Gastroesophageal sphincter (tissue), 4 donors: ENCODE measurements at regions not wholly inside any gene's neighbourhood (a gene's known extent, or its start where the extent isn't known, plus 50 kb on each side); places are given as distances from the start of the nearest gene placed in this dataset.

Experiments used
- ATAC-seq: fragments of 150-250 bp; one replicate; pipeline ENCODE4 v1.9.1; 2016; ENCODE audit warnings: mild to moderate bottlenecking, moderate library complexity
- H3K27ac ChIP-seq, 4 donors: fragments of 200-600 bp; sonication (generic) in 3 of 4; 1 replicate in 3 of 4; 2 replicates in 1 of 4; pipeline ENCODE4 v1.5.1; 2016 to 2019
- H3K27me3 ChIP-seq: fragments of 200-600 bp; sonication (generic); one replicate; pipeline ENCODE4 v1.5.1; 2019
- H3K36me3 ChIP-seq, 2 donors: fragments of 200-600 bp; sonication (generic); one replicate each; pipeline ENCODE4 v1.5.1; 2019; ENCODE audit warnings: control low read depth in 1 of 2
- H3K4me1 ChIP-seq, 3 donors: fragments of 200-600 bp; sonication (generic); 1 replicate in 2 of 3; 2 replicates in 1 of 3; pipeline ENCODE4 v1.5.1; 2016 to 2019; ENCODE audit warnings: control low read depth in 2 of 3
- H3K4me3 ChIP-seq, 2 donors: fragments of 200-600 bp; sonication (generic); one replicate each; pipeline ENCODE4 v1.5.1; 2019; ENCODE audit warnings: mild to moderate bottlenecking in 1 of 2, moderate library complexity in 1 of 2
- H3K9me3 ChIP-seq, 3 donors: fragments of 200-600 bp; sonication (generic); one replicate each; pipeline ENCODE4 v1.5.1; 2017 to 2019; ENCODE audit warnings: control low read depth in 2 of 3
- CTCF ChIP-seq, 4 experiments: fragments of 200-600 bp in 2 of 4; fragments of 450-650 bp in 2 of 4; sonication (generic) in 1 of 4; IDR thresholded peaks; one replicate each; pipeline ENCODE4 v1.5.1; 2017 to 2019; ENCODE audit warnings: antibody characterized with exemption in 4 of 4, mild to moderate bottlenecking in 2 of 4, moderate library complexity in 2 of 4
- EP300 ChIP-seq: sonication (generic); formaldehyde crosslinking; IDR thresholded peaks from one replicate; pipeline ENCODE4 v1.6.1; 2017; ENCODE audit warnings: antibody characterized with exemption, mild to moderate bottlenecking
- POLR2A ChIP-seq, 2 donors: fragments of 450-650 bp; IDR thresholded peaks; one replicate each; pipeline ENCODE4 v1.6.1; 2017; ENCODE audit warnings: antibody characterized with exemption in 2 of 2, mild to moderate bottlenecking in 2 of 2, moderate library complexity in 1 of 2
- POLR2AphosphoS5 ChIP-seq: sonication (generic); formaldehyde crosslinking; IDR thresholded peaks from one replicate; pipeline ENCODE4 v1.6.1; 2017; ENCODE audit warnings: antibody characterized with exemption
- WGBS, 2 donors: methylation state at CpG; one replicate each; pipeline ENCODE4 v1.1.5; 2018; ENCODE audit warnings: low coverage in 1 of 2; 5-methylcytosine and 5-hydroxymethylcytosine counted together

- no peak for ATAC-seq
- 41 to 61% methylated on average over 3 of the region's 3 CpGs for WGBS, 2 donors
- no peak for TF ChIP-seq EP300
- no peak for TF ChIP-seq CTCF (IDR thresholded peaks at IDR 0.05)
- no peak for TF ChIP-seq POLR2AphosphoS5
- no peak for TF ChIP-seq POLR2A (IDR thresholded peaks at IDR 0.05)
- Histone ChIP-seq H3K27ac (no peak overlapping the region), H3K4me3 (no peak overlapping the region), H3K36me3 (no peaks in the 10 kb centered on the region), H3K9me3 (peaks cover 0 to 9% (median 0%) of the 10 kb centered on the region in 3 donors), H3K27me3 (no peaks in the 10 kb centered on the region), H3K4me1 (no peaks in the 10 kb centered on the region)
These were observed 530.2 kb downstream of the KCTD8 start for GRCh38 chr4:43918377-43918776.

- Histone ChIP-seq H3K27ac (no peak overlapping the region), H3K9me3 (no peaks in the 10 kb centered on the region), H3K36me3 (no peaks in the 10 kb centered on the region), H3K4me3 (no peak overlapping the region), H3K4me1 (no peaks in the 10 kb centered on the region), H3K27me3 (no peaks in the 10 kb centered on the region)
- TF ChIP-seq CTCF (IDR thresholded peaks at IDR 0.05) (no peak), POLR2A (IDR thresholded peaks at IDR 0.05) (no peak), POLR2AphosphoS5 (no peak), EP300 (no peak)
- WGBS, 2 donors, result 32 to 41% methylated on average over 2 of the region's 2 CpGs
- ATAC-seq, result no peak
These were observed 516.2 kb downstream of the KCTD8 start for GRCh38 chr4:43932448-43932847.

DNA sequence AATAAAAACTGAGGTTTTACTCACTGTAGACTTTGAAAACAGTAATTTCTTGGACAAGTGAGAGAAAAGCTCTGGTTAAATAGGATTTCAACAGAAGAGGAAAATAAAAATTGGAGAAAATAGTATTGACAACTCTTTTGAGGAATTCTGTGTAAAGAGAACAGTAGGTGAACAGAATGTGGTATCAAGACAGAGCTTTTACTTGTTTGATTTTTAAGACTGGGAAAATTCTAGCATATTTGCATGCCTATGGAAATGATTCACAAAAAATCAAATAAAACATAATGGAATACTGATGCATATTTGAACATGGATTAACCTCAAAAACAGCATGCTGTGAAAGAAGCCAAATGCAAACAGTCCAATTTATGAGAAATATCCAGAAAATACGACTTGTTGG lies 504.6 kb downstream of the KCTD8 start:
- Histone ChIP-seq H3K27ac (no peak overlapping the region), H3K36me3 (no peaks in the 10 kb centered on the region), H3K4me3 (no peak overlapping the region), H3K9me3 (no peaks in the 10 kb centered on the region), H3K4me1 (no peaks in the 10 kb centered on the region), H3K27me3 (no peaks in the 10 kb centered on the region)
- no peak for TF ChIP-seq POLR2AphosphoS5
- WGBS, 2 donors, result 58 to 64% methylated on average over 1 of the region's 1 CpG
- ATAC-seq, result no peak

DNA sequence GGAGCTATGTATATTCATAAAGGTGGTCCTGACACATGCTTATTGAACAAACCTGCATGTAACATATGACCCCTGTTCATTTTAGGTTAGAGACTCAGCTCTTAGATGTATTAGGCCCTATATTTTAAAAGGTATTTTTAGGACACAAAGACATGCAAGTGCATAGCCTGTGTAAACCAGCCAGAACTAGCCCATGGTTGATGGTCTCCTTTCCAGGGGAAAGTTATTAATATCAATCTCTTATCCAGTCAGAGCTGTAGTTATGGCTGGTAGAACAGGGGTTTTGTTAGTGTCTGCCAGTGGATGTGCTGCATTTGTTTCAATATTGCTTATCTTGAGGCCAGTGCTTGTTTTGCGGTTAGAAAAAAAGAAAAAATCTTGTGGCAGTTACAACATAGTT lies 488.6 kb downstream of the KCTD8 start:
- no peak for ATAC-seq
- H3K27me3 ChIP-seq, result no peaks in the 10 kb centered on the region
- no peak overlapping the region for H3K4me3 ChIP-seq
- TF ChIP-seq POLR2A (IDR thresholded peaks at IDR 0.05) (no peak), CTCF (IDR thresholded peaks at IDR 0.05) (no peak), POLR2AphosphoS5 (no peak), EP300 (no peak)
- WGBS, 2 donors, result 56 to 88% methylated on average over 1 of the region's 1 CpG
- no peaks in the 10 kb centered on the region for H3K9me3 ChIP-seq
- H3K27ac ChIP-seq, result no peak overlapping the region
- H3K4me1 ChIP-seq, result no peaks in the 10 kb centered on the region
- H3K36me3 ChIP-seq, result no peaks in the 10 kb centered on the region

GRCh38 chr4:43968011-43968410 lies 480.6 kb downstream of the KCTD8 start:
- ATAC-seq, result no peak
- TF ChIP-seq EP300 (no peak), POLR2A (IDR thresholded peaks at IDR 0.05) (no peak), CTCF (IDR thresholded peaks at IDR 0.05) (no peak), POLR2AphosphoS5 (no peak)

More at GRCh38 chr4:43968011-43968410, 480.6 kb downstream of the KCTD8 start:
- H3K27me3 ChIP-seq, result no peaks in the 10 kb centered on the region
- H3K9me3 ChIP-seq, result no peaks in the 10 kb centered on the region
- no peaks in the 10 kb centered on the region for H3K36me3 ChIP-seq
- no peaks in the 10 kb centered on the region for H3K4me1 ChIP-seq
- WGBS, 2 donors, result 100% methylated on average over 2 of the region's 9 CpGs; no CpG with 5 or more reads in 1 of the 2 donors
- H3K4me3 ChIP-seq, result no peak overlapping the region
- H3K27ac ChIP-seq, result no peak overlapping the region
